ENCODE measurements at regions not wholly inside any gene's neighbourhood (a gene's known extent, or its start where the extent isn't known, plus 50 kb on each side); places are given as distances from the start of the nearest gene placed in this dataset.

- TF ChIP-seq MXI1 (IDR thresholded peaks at IDR 0.05; ENCODE audit: low read depth, low read length) (peak; percentile 72; the same call in 1 of the 2 replicates), EZH2phosphoT487 (IDR thresholded peaks at IDR 0.05; ENCODE audit: borderline replicate concordance, low read depth) (no peak), TAF1 (IDR thresholded peaks at IDR 0.05; ENCODE audit: borderline replicate concordance, low read depth, low read length) (no peak), MEF2A (IDR thresholded peaks at IDR 0.05; ENCODE audit: borderline replicate concordance, low read depth) (no peak), POLR2AphosphoS5 (IDR thresholded peaks at IDR 0.05; ENCODE audit: low read depth, low read length) (peak; percentile 40; the same call in 1 of the 2 replicates), YY1 (IDR thresholded peaks at IDR 0.05; ENCODE audit: low read depth) (no peak), TCF12 (IDR thresholded peaks at IDR 0.05) (no peak; the same call in 1 of the 2 replicates), PBX3 (IDR thresholded peaks at IDR 0.05) (peak; percentile 36; the same call in 1 of the 2 replicates), SMC3 (IDR thresholded peaks at IDR 0.05; ENCODE audit: low read depth, low read length) (no peak), MAX (IDR thresholded peaks at IDR 0.05; ENCODE audit: low read depth) (no peak), SIN3A (IDR thresholded peaks at IDR 0.05; ENCODE audit: borderline replicate concordance, low read depth, low read length) (no peak)
- TF ChIP-seq, protein P1, sequence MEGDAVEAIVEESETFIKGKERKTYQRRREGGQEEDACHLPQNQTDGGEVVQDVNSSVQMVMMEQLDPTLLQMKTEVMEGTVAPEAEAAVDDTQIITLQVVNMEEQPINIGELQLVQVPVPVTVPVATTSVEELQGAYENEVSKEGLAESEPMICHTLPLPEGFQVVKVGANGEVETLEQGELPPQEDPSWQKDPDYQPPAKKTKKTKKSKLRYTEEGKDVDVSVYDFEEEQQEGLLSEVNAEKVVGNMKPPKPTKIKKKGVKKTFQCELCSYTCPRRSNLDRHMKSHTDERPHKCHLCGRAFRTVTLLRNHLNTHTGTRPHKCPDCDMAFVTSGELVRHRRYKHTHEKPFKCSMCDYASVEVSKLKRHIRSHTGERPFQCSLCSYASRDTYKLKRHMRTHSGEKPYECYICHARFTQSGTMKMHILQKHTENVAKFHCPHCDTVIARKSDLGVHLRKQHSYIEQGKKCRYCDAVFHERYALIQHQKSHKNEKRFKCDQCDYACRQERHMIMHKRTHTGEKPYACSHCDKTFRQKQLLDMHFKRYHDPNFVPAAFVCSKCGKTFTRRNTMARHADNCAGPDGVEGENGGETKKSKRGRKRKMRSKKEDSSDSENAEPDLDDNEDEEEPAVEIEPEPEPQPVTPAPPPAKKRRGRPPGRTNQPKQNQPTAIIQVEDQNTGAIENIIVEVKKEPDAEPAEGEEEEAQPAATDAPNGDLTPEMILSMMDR (IDR thresholded peaks at IDR 0.05), result no peak
Observed at GRCh38 chr5:124649491-124650146, 96.8 kb downstream of the ZNF608 start.

Measured in SK-N-SH (cell line).